ENCODE measurements at regions not wholly inside any gene's neighbourhood (a gene's known extent, or its start where the extent isn't known, plus 50 kb on each side); places are given as distances from the start of the nearest gene placed in this dataset.

- peak; percentile 63 for DNase-seq (ENCODE audit: low spot score)
These were observed 55.8 kb upstream of the GSE1 start for GRCh38 chr16:85557083-85557970.

GRCh38 chr16:85557971-85558657 is 55.0 kb upstream of the GSE1 start:
- peak; percentile 53 for DNase-seq (ENCODE audit: low spot score)

- no peak for DNase-seq (ENCODE audit: low spot score)
These were observed 52.2 kb upstream of the GSE1 start for GRCh38 chr16:85560932-85561247.

- no peak for DNase-seq (ENCODE audit: low spot score)
These were observed 51.7 kb upstream of the GSE1 start for GRCh38 chr16:85561248-85562092.

- DNase-seq (ENCODE audit: low spot score): no peak
These were observed 50.9 kb upstream of the GSE1 start for GRCh38 chr16:85562093-85562786.

- no peak for DNase-seq (ENCODE audit: low spot score)
These were observed 50.1 kb upstream of the GSE1 start for GRCh38 chr16:85563034-85563433.

Measured in hematopoietic multipotent progenitor cell treated with erythropoietin and hydrocortisone succinate and interleukin-3 and kit ligand, for 17 days (in vitro differentiated cells).